MM.1S (cell line): ENCODE measurements at regions not wholly inside any gene's neighbourhood (a gene's known extent, or its start where the extent isn't known, plus 50 kb on each side); places are given as distances from the start of the nearest gene placed in this dataset.

Source experiments
- DNase-seq: peaks from one replicate; pipeline ENCODE4 v3.0.0-alpha.2; 2015
- H2AFZ ChIP-seq: fragments of 300-600 bp; sonication (generic); 2 replicates; pipeline ENCODE4 v1.6.0; 2016; ENCODE audit warnings: antibody characterized with exemption, low read length
- H3F3A ChIP-seq: fragments of 300-600 bp; sonication (generic); 2 replicates; pipeline ENCODE4 v1.6.1; 2016; ENCODE audit warnings: mild to moderate bottlenecking, antibody characterized with exemption, low read length, moderate library complexity, mixed read lengths; ENCODE audit not compliant: insufficient read depth
- H3K27ac ChIP-seq: fragments of 300-600 bp; sonication (generic); 2 replicates; pipeline ENCODE4 v1.5.1; 2016; ENCODE audit warnings: mild to moderate bottlenecking, low read length
- H3K27me3 ChIP-seq: fragments of 300-600 bp; sonication (generic); replicated peaks from 2 replicates; pipeline ENCODE4 v1.6.0; 2016; ENCODE audit warnings: low read length; ENCODE audit not compliant: insufficient read depth
- H3K36me3 ChIP-seq: fragments of 300-600 bp; sonication (generic); replicated peaks from 2 replicates; pipeline ENCODE4 v1.6.1; 2016; ENCODE audit warnings: mild to moderate bottlenecking, low read length, mixed read lengths; ENCODE audit not compliant: insufficient read depth
- H3K4me1 ChIP-seq: fragments of 300-600 bp; sonication (generic); 2 replicates; pipeline ENCODE4 v1.6.1; 2016; ENCODE audit warnings: low read length, mixed read lengths
- H3K4me2 ChIP-seq: fragments of 300-600 bp; sonication (generic); 2 replicates; pipeline ENCODE4 v1.6.0; 2016; ENCODE audit warnings: low read depth, low read length
- H3K4me3 ChIP-seq: fragments of 300-600 bp; sonication (generic); 2 replicates; pipeline ENCODE4 v1.5.1; 2016; ENCODE audit warnings: low read length, mixed read lengths
- H3K79me2 ChIP-seq: fragments of 300-600 bp; sonication (generic); 2 replicates; pipeline ENCODE4 v1.6.1; 2016; ENCODE audit warnings: mixed run types, low read length, mixed read lengths
- H3K9ac ChIP-seq: fragments of 300-600 bp; sonication (generic); 2 replicates; pipeline ENCODE4 v1.6.1; 2016; ENCODE audit warnings: low read length, mixed read lengths
- H3K9me2 ChIP-seq: fragments of 300-600 bp; sonication (generic); replicated peaks from 2 replicates; pipeline ENCODE4 v1.6.1; 2016; ENCODE audit warnings: mild to moderate bottlenecking, low read length, mixed read lengths; ENCODE audit not compliant: insufficient read depth
- H3K9me3 ChIP-seq: fragments of 300-600 bp; sonication (generic); replicated peaks from 2 replicates; pipeline ENCODE4 v1.6.1; 2016; ENCODE audit warnings: mild to moderate bottlenecking, low read length, mixed read lengths; ENCODE audit not compliant: insufficient read depth
- H4K20me1 ChIP-seq: fragments of 300-600 bp; sonication (generic); 2 replicates; pipeline ENCODE4 v1.6.1; 2016; ENCODE audit warnings: mild to moderate bottlenecking, low read length, moderate library complexity, mixed read lengths; ENCODE audit not compliant: insufficient read depth
- CTCF ChIP-seq: fragments of 300-600 bp; sonication (generic); IDR thresholded peaks from 2 replicates; pipeline ENCODE4 v1.5.1; 2016; ENCODE audit warnings: antibody characterized with exemption, low read length, mixed read lengths
- EZH2 ChIP-seq: fragments of 300-600 bp; sonication (generic); optimal IDR thresholded peaks from 2 replicates; pipeline ENCODE3; 2017; ENCODE audit warnings: low read depth, mild to moderate bottlenecking, antibody characterized with exemption, low read length, mixed read lengths
- EZH2phosphoT487 ChIP-seq: fragments of 300-600 bp; sonication (generic); IDR thresholded peaks from 2 replicates; pipeline ENCODE4 v1.6.1; 2018; ENCODE audit warnings: antibody characterized with exemption, low read length

GRCh38 chr17:71331754-71332325 is 789.0 kb upstream of the SOX9 start:
- Histone ChIP-seq H3K9ac (no peak overlapping the region), H3K27me3 (no peaks in the 10 kb centered on the region), H3K9me3 (no peaks in the 10 kb centered on the region), H3K4me1 (no peaks in the 10 kb centered on the region), H2AFZ (no peak overlapping the region), H4K20me1 (no peaks in the 10 kb centered on the region), H3K79me2 (no peaks in the 10 kb centered on the region), H3K27ac (no peak overlapping the region), H3K9me2 (no peaks in the 10 kb centered on the region), H3K4me3 (no peak overlapping the region), H3F3A (no peaks in the 10 kb centered on the region), H3K36me3 (no peaks in the 10 kb centered on the region), H3K4me2 (no peak overlapping the region)
- no peak for TF ChIP-seq EZH2
- TF ChIP-seq EZH2phosphoT487 = no peak
- no peak for TF ChIP-seq CTCF
- DNase-seq = no peak

- no peak overlapping the region for H3K4me2 ChIP-seq
- no peaks in the 10 kb centered on the region for H3K36me3 ChIP-seq
- H3F3A ChIP-seq = no peaks in the 10 kb centered on the region
- TF ChIP-seq CTCF = no peak
- TF ChIP-seq EZH2phosphoT487 = no peak
- no peak for TF ChIP-seq EZH2
- no peak overlapping the region for H2AFZ ChIP-seq
- DNase-seq = no peak
- no peak overlapping the region for H3K27ac ChIP-seq
- H3K79me2 ChIP-seq = no peaks in the 10 kb centered on the region
- no peak overlapping the region for H3K4me3 ChIP-seq
- no peaks in the 10 kb centered on the region for H4K20me1 ChIP-seq
- H3K9me2 ChIP-seq = no peaks in the 10 kb centered on the region
- no peaks in the 10 kb centered on the region for H3K9me3 ChIP-seq
- H3K27me3 ChIP-seq = no peaks in the 10 kb centered on the region
- no peak overlapping the region for H3K9ac ChIP-seq
- H3K4me1 ChIP-seq = no peaks in the 10 kb centered on the region
Measured at GRCh38 chr17:71334048-71334751, 786.6 kb upstream of the SOX9 start.

- Histone ChIP-seq H3K9me2 (no peaks in the 10 kb centered on the region), H3K79me2 (no peaks in the 10 kb centered on the region), H3K9ac (no peak overlapping the region), H3K4me1 (no peaks in the 10 kb centered on the region), H3K36me3 (no peaks in the 10 kb centered on the region), H4K20me1 (no peaks in the 10 kb centered on the region), H3K9me3 (no peaks in the 10 kb centered on the region), H3K27ac (no peak overlapping the region), H3K4me2 (no peak overlapping the region), H3F3A (no peaks in the 10 kb centered on the region), H3K27me3 (no peaks in the 10 kb centered on the region), H2AFZ (no peak overlapping the region), H3K4me3 (no peak overlapping the region)
- TF ChIP-seq EZH2phosphoT487 = no peak
- no peak for TF ChIP-seq EZH2
- no peak for TF ChIP-seq CTCF
- DNase-seq = no peak
Measured at GRCh38 chr17:71335212-71335611, 785.6 kb upstream of the SOX9 start.
